H1 (cell line): ENCODE measurements at regions not wholly inside any gene's neighbourhood (a gene's known extent, or its start where the extent isn't known, plus 50 kb on each side); places are given as distances from the start of the nearest gene placed in this dataset.

ENCODE experiments used
- ASH2L ChIP-seq: fragments of 200-600, 300-600 bp; sonication (generic); IDR thresholded peaks from one replicate; pipeline ENCODE4 v1.7.1; 2017; ENCODE audit warnings: low read length
- CHD1 ChIP-seq: IDR thresholded peaks from 2 replicates; pipeline ENCODE4 v1.6.1; 2012; ENCODE audit warnings: low read depth, low read length, improper control_type of control experiment
- KDM5A ChIP-seq: fragments of 200-600 bp; IDR thresholded peaks from 2 replicates; pipeline ENCODE4 v1.7.1; 2012; ENCODE audit warnings: mild to moderate bottlenecking, low read length, inconsistent platforms, mixed read lengths
- POLR2AphosphoS5 ChIP-seq: IDR thresholded peaks from 2 replicates; pipeline ENCODE4 v1.6.1; 2011; ENCODE audit warnings: low read depth, low read length

DNA sequence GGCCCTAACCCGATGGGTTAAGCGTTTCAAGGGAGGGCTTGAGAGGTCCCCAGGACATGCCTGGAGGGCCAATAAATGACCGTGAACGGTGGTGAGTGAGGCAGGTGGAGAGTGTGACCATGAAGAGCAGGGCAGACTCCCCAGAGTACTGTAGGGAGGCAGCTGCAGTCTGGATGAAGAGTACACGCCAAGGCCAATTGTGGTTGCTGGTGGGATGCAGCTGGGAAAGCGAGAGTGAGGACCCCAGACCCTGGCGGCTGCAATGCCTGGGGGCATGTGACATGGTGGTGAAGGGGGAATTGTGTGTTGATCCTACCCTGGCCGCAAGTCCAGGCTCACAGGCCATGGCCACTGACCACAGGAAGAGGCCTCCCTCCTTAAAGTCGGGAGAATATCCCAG lies 62.9 kb downstream of the TMEM235 start:
- TF ChIP-seq KDM5A (no peak), POLR2AphosphoS5 (no peak), ASH2L (no peak), CHD1 (no peak)
